Vagina (tissue), 2 donors: ENCODE measurements at regions not wholly inside any gene's neighbourhood (a gene's known extent, or its start where the extent isn't known, plus 50 kb on each side); places are given as distances from the start of the nearest gene placed in this dataset.

Source experiments
- DNase-seq, 2 donors: peaks; one replicate each; pipeline ENCODE4 v3.0.0-alpha.2; 2017; ENCODE audit errors: extremely low spot score in 2 of 2
- H3K27ac ChIP-seq: fragments of 200-600 bp; sonication (generic); one replicate; pipeline ENCODE4 v1.5.1; 2019
- H3K27me3 ChIP-seq: fragments of 200-600 bp; sonication (generic); one replicate; pipeline ENCODE4 v1.5.1; 2019
- H3K36me3 ChIP-seq, 2 donors: fragments of 200-600 bp; sonication (generic); one replicate each; pipeline ENCODE4 v1.5.1; 2017 to 2019
- H3K4me1 ChIP-seq: fragments of 200-600 bp; sonication (generic); one replicate; pipeline ENCODE4 v1.5.1; 2019
- H3K4me3 ChIP-seq, 2 donors: fragments of 200-600 bp; sonication (generic); 1 replicate in 1 of 2; 2 replicates in 1 of 2; pipeline ENCODE4 v1.5.1; 2016 to 2019
- H3K9me3 ChIP-seq: fragments of 200-600 bp; sonication (generic); one replicate; pipeline ENCODE4 v1.5.1; 2019
- CTCF ChIP-seq, 3 experiments: fragments of 450-650 bp in 2 of 3; fragments of 200-600 bp in 1 of 3; sonication (generic) in 1 of 3; IDR thresholded peaks; one replicate each; pipeline ENCODE4 v1.5.1; 2017 to 2019; ENCODE audit warnings: antibody characterized with exemption in 3 of 3, mild to moderate bottlenecking in 2 of 3, moderate library complexity in 2 of 3
- POLR2A ChIP-seq, 2 donors: fragments of 450-650 bp; IDR thresholded peaks; one replicate each; pipeline ENCODE4 v1.6.1; 2017; ENCODE audit warnings: antibody characterized with exemption in 2 of 2, mild to moderate bottlenecking in 2 of 2, moderate library complexity in 2 of 2
- POLR2AphosphoS5 ChIP-seq, 2 donors: sonication (generic); formaldehyde crosslinking; IDR thresholded peaks; one replicate each; pipeline ENCODE4 v1.9.0; 2017; ENCODE audit warnings: antibody characterized with exemption in 2 of 2, mild to moderate bottlenecking in 2 of 2, low read depth in 1 of 2; ENCODE audit not compliant: insufficient read depth in 1 of 2
- intact Hi-C: fragments of 100-400 bp; cut with DNase I; formaldehyde crosslinking; loops from one replicate; pipeline ENCODE4 v1.15.1; 2023

- intact Hi-C loops = no loop called here
- Histone ChIP-seq H3K9me3 (no peaks in the 10 kb centered on the region), H3K4me3 (no peak overlapping the region), H3K36me3 (no peaks in the 10 kb centered on the region), H3K4me1 (no peaks in the 10 kb centered on the region), H3K27me3 (no peaks in the 10 kb centered on the region), H3K27ac (no peak overlapping the region)
- DNase-seq = no peak
- TF ChIP-seq CTCF (IDR thresholded peaks at IDR 0.05) (no peak), POLR2AphosphoS5 (IDR thresholded peaks at IDR 0.05; ENCODE audit: insufficient read depth in 1 of 2, low read depth in 1 of 2) (no peak), POLR2A (IDR thresholded peaks at IDR 0.05) (no peak)
Observed at GRCh38 chr2:150710916-150711315, 223.4 kb upstream of the RND3 start.

DNA sequence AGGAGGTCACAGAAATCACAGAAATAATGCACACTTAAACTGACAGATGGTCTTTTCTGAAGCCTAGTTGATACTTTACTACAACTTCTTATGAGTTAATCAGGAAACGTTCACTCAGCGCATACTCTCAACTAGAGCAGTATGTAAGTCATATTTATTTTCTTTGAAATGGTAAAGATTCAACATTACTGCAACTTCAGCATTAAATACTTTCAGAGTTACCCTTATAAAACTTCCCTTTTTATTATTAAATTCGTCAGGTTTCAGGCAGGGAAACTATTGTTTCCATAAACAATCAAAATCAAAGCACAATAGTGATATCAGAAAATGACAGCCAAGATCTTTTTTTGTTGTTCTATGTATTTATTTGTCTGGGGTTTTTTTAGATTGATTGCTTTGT is 222.6 kb upstream of the RND3 start:
- Histone ChIP-seq H3K36me3 (no peaks in the 10 kb centered on the region), H3K4me3 (no peak overlapping the region), H3K4me1 (no peaks in the 10 kb centered on the region), H3K27me3 (no peaks in the 10 kb centered on the region), H3K27ac (no peak overlapping the region), H3K9me3 (no peaks in the 10 kb centered on the region)
- TF ChIP-seq POLR2A (IDR thresholded peaks at IDR 0.05) = no peak
- TF ChIP-seq CTCF (IDR thresholded peaks at IDR 0.05) = no peak
- TF ChIP-seq POLR2AphosphoS5 (IDR thresholded peaks at IDR 0.05; ENCODE audit: insufficient read depth in 1 of 2, low read depth in 1 of 2) = no peak
- no peak for DNase-seq
- intact Hi-C loops = no loop called here

GRCh38 chr2:150706561-150706960 is 219.1 kb upstream of the RND3 start:
- H3K27me3 ChIP-seq = no peaks in the 10 kb centered on the region
- no peak for DNase-seq
- TF ChIP-seq POLR2A (IDR thresholded peaks at IDR 0.05) (no peak), POLR2AphosphoS5 (IDR thresholded peaks at IDR 0.05; ENCODE audit: insufficient read depth in 1 of 2, low read depth in 1 of 2) (no peak), CTCF (IDR thresholded peaks at IDR 0.05) (no peak)
- intact Hi-C loops = no loop called here
- no peaks in the 10 kb centered on the region for H3K4me1 ChIP-seq
- no peaks in the 10 kb centered on the region for H3K36me3 ChIP-seq
- no peaks in the 10 kb centered on the region for H3K9me3 ChIP-seq
- H3K4me3 ChIP-seq = no peak overlapping the region
- H3K27ac ChIP-seq = no peak overlapping the region

GRCh38 chr2:150705767-150706166 is 218.3 kb upstream of the RND3 start:
- no peak for DNase-seq
- TF ChIP-seq CTCF (IDR thresholded peaks at IDR 0.05) (no peak), POLR2A (IDR thresholded peaks at IDR 0.05) (no peak), POLR2AphosphoS5 (IDR thresholded peaks at IDR 0.05; ENCODE audit: insufficient read depth in 1 of 2, low read depth in 1 of 2) (no peak)
- no peaks in the 10 kb centered on the region for H3K4me1 ChIP-seq
- no peaks in the 10 kb centered on the region for H3K27me3 ChIP-seq
- no peak overlapping the region for H3K4me3 ChIP-seq
- intact Hi-C loops = no loop called here
- H3K36me3 ChIP-seq = no peaks in the 10 kb centered on the region
- no peaks in the 10 kb centered on the region for H3K9me3 ChIP-seq
- no peak overlapping the region for H3K27ac ChIP-seq

DNA sequence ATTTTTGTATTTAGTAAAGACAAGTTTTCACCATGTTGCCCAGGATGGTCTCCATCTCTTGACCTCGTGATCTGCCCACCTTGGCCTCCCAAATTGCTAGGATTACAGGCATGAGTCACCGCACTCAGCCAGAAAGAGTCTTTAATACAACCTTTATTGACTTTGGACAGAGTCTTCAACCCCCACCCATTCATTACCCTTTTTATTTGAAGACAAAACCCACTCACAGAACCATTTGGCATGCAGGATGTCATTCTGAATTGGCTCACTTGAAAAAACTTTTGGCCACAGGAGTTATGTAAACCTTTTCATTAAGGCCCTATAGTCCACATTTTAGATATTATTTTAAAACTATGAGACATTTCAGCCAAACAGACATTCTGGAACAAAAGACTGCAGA is 217.9 kb upstream of the RND3 start:
- H3K36me3 ChIP-seq = no peaks in the 10 kb centered on the region
- TF ChIP-seq POLR2AphosphoS5 (IDR thresholded peaks at IDR 0.05; ENCODE audit: insufficient read depth in 1 of 2, low read depth in 1 of 2) (no peak), POLR2A (IDR thresholded peaks at IDR 0.05) (no peak), CTCF (IDR thresholded peaks at IDR 0.05) (no peak)
- no peaks in the 10 kb centered on the region for H3K4me1 ChIP-seq
- intact Hi-C loops = no loop called here
- DNase-seq = no peak
- H3K27ac ChIP-seq = no peak overlapping the region
- H3K4me3 ChIP-seq = no peak overlapping the region
- H3K27me3 ChIP-seq = no peaks in the 10 kb centered on the region
- no peaks in the 10 kb centered on the region for H3K9me3 ChIP-seq
